Bronchial epithelial cell (primary cell): ENCODE measurements at regions not wholly inside any gene's neighbourhood (a gene's known extent, or its start where the extent isn't known, plus 50 kb on each side); places are given as distances from the start of the nearest gene placed in this dataset.
"Not testable (repeated sequence)": the region's sequence is repeated elsewhere in the genome, so short reads cannot be mapped to it uniquely, and the experiment has no call there.

ENCODE experiments used
- DNase-seq: peaks from one replicate; pipeline ENCODE4 v3.0.0-alpha.2; 2010; ENCODE audit warnings: low read depth
- FAIRE-seq: peaks from 2 replicates; lab custom pipeline; 2011; peaks lifted over from hg19 to GRCh38; lab: Jason Lieb, UNC
- H3K27me3 ChIP-seq: 2 replicates; pipeline ENCODE4 v1.5.1; 2011; ENCODE audit warnings: low read length; ENCODE audit not compliant: control insufficient read depth, insufficient read depth
- H3K36me3 ChIP-seq: 2 replicates; pipeline ENCODE4 v1.5.1; 2011; ENCODE audit warnings: low read length; ENCODE audit not compliant: control insufficient read depth, insufficient read depth
- H3K4me3 ChIP-seq: 2 replicates; pipeline ENCODE4 v1.5.1; 2011; ENCODE audit warnings: mild to moderate bottlenecking, low read depth, low read length, control low read depth
- TF ChIP-seq, protein P1 (sequence below): IDR thresholded peaks from 2 replicates; pipeline ENCODE4 v1.5.1; 2011; ENCODE audit warnings: mild to moderate bottlenecking, moderate library complexity, low read length, control low read depth, inconsistent platforms; ENCODE audit not compliant: insufficient read depth, severe bottlenecking

DNA sequence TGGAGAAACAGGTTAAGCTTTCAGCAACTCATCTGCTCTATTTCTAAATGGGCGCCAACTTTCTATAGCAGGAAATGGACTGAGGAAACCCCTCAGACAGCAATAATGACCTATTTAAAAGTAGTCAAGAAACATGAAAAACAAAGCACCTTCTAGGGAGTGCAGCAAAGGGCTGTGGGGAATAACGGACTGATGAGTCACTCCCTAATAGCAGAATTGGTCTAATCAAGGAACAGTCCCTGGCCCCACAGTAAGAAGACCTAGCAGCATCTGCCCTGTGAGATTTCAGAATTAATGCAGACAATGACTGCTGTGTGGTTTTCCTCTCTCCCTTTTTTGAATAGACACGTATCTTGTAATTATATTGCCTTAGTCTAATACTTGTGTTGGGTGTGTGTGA lies 602.9 kb downstream of the IPMK start:
- Histone ChIP-seq H3K27me3 (no peaks in the 10 kb centered on the region), H3K4me3 (no peak overlapping the region), H3K36me3 (no peaks in the 10 kb centered on the region)
- DNase-seq = no peak
- TF ChIP-seq, protein P1, sequence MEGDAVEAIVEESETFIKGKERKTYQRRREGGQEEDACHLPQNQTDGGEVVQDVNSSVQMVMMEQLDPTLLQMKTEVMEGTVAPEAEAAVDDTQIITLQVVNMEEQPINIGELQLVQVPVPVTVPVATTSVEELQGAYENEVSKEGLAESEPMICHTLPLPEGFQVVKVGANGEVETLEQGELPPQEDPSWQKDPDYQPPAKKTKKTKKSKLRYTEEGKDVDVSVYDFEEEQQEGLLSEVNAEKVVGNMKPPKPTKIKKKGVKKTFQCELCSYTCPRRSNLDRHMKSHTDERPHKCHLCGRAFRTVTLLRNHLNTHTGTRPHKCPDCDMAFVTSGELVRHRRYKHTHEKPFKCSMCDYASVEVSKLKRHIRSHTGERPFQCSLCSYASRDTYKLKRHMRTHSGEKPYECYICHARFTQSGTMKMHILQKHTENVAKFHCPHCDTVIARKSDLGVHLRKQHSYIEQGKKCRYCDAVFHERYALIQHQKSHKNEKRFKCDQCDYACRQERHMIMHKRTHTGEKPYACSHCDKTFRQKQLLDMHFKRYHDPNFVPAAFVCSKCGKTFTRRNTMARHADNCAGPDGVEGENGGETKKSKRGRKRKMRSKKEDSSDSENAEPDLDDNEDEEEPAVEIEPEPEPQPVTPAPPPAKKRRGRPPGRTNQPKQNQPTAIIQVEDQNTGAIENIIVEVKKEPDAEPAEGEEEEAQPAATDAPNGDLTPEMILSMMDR = no peak
- no peak for FAIRE-seq

DNA sequence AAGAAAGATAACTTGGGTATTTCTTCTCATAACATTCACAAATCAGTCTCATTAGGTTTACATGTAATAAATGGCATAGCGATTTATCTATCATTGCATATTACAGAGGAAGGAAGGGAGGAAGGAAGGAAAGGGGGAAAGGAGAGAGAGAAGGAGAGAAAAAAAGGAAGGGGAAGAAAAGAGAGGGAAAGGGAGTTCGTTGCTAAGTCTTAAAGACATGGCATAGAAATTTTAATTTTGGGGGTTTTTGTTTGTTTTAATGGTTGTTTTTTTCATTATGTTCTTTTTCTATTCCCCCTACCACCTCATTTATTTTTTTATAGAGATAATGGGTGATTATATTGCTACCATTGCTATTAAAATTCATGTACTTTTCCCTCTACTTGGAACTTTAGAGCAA lies 604.3 kb downstream of the IPMK start:
- TF ChIP-seq, protein P1 = no peak
- DNase-seq (no peak), FAIRE-seq (no peak)
- Histone ChIP-seq H3K36me3 (no peaks in the 10 kb centered on the region), H3K4me3 (no peak overlapping the region), H3K27me3 (no peaks in the 10 kb centered on the region)

DNA sequence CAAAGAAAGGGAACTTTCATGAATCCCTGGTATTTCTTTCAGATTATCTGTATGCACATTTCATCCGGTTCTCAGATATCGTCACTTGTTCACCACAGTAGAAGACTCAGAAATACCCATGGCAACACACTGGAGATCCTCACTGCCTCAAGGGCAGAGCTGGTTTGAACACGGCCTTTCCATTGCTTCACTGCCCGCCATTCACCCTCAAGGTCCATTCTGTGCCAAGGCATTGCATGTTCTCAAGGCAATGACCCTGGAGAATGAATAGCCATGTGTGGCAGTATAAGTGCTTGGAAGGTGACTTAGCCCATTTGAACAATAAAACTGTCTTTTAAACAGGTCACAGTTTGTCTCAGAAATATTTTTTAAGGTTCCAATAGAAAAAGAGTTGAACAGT lies 606.5 kb downstream of the IPMK start:
- Histone ChIP-seq H3K27me3 (no peaks in the 10 kb centered on the region), H3K36me3 (no peaks in the 10 kb centered on the region), H3K4me3 (no peak overlapping the region)
- TF ChIP-seq, protein P1 = no peak
- FAIRE-seq (no peak), DNase-seq (no peak)

DNA sequence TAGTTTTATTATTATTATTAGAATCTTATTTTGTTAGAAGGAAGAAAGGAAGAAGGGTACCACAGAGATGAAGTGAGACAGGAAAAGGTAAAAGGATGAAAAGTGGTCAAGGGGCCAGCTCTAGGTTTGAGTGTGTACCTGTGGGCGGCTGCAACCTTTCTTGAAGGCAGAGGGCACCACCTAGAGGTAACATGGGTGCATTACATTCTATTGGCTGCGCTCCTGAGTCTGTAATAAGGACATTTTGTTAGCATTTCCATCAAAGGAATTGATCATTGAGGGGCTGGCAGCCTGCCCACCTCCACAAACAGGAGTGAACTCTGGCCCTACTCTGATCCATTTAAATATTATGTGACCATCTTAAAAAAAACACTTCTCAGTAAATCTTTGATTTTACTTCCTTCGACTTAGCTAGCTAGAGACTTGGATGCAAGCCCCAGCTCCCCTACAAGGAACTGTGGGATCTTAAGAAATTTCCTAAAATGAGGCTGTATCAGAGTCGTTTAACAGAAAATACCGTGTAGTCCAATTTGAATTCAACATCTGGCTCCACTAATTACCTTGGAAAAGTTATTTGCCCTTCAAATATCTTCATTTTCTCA lies 610.4 kb downstream of the IPMK start:
- no peak for FAIRE-seq

DNA sequence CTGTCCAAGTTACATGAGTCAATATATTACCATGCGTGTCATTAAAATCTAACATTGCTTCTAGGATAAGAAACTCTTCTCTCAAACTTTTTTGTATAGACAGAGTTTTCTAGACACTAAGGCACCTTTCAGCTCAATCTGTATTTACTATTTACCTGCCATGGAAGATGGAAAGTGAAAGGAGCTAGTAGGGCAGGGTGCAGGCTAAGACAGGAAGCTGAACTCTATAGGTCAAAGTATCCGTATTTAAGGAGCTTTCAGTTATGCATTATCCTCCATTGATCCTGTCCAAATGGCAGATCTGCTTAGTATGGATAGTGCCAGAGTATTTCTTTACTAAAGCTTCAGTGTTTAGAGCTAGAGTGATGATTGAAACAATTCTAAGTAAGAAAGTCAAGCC lies 612.8 kb downstream of the IPMK start:
- FAIRE-seq = no peak

More for the DNA sequence above, 610.4 kb downstream of the IPMK start:
- Histone ChIP-seq H3K4me3 (no peak overlapping the region), H3K27me3 (no peaks in the 10 kb centered on the region), H3K36me3 (no peaks in the 10 kb centered on the region)
- TF ChIP-seq, protein P1 = peak; percentile 80
- peak; percentile 60 for DNase-seq

DNA sequence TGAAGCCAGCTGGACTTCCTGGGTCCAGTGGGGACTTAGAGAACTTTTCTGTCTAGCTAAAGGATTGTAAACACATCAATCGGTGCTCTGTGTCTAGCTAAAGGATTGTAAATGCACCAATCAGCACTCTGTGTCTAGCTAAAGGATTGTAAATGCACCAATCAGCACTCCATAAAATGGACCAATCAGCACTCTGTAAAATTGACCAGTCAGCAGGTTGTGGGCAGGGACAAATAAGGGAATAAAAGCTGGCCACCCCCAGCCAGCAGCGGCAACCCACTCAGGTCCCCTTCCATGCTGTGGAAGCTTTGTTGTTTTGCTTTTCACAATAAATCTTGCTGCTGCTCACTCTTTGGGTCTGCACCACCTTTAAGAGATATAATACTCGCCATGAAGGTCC lies 622.6 kb downstream of the IPMK start:
- not testable (repeated sequence) for H3K27me3 ChIP-seq, H3K4me3 ChIP-seq, DNase-seq, FAIRE-seq, H3K36me3 ChIP-seq

More for the DNA sequence above, 612.8 kb downstream of the IPMK start:
- no peak for DNase-seq
- no peaks in the 10 kb centered on the region for H3K36me3 ChIP-seq
- H3K27me3 ChIP-seq = no peaks in the 10 kb centered on the region
- H3K4me3 ChIP-seq = no peak overlapping the region
- TF ChIP-seq, protein P1 = no peak
